A549 (cell line): ENCODE measurements at regions not wholly inside any gene's neighbourhood (a gene's known extent, or its start where the extent isn't known, plus 50 kb on each side); places are given as distances from the start of the nearest gene placed in this dataset.

ENCODE experiments used
- CTCF ChIP-seq: fragments of >200 bp; sonication (Bioruptor Twin); formaldehyde crosslinking; IDR thresholded peaks from 3 replicates; pipeline ENCODE4 v1.5.1; 2016
- GATA3 ChIP-seq: IDR thresholded peaks from 2 replicates; pipeline ENCODE4 v1.6.1; 2012; ENCODE audit warnings: borderline replicate concordance
- JUN ChIP-seq, 2 experiments: fragments of >200 bp; sonication (Bioruptor Twin); formaldehyde crosslinking; IDR thresholded peaks; 2 replicates in 1 of 2; 3 replicates in 1 of 2; pipeline ENCODE4 v1.6.1; 2016 to 2017
- POLR2A ChIP-seq: IDR thresholded peaks from 2 replicates; pipeline ENCODE4 v1.6.1; 2012; ENCODE audit warnings: mild to moderate bottlenecking, low read length
- TF ChIP-seq, protein P1 (sequence below): IDR thresholded peaks from 2 replicates; pipeline ENCODE4 v1.6.1; 2012

DNA sequence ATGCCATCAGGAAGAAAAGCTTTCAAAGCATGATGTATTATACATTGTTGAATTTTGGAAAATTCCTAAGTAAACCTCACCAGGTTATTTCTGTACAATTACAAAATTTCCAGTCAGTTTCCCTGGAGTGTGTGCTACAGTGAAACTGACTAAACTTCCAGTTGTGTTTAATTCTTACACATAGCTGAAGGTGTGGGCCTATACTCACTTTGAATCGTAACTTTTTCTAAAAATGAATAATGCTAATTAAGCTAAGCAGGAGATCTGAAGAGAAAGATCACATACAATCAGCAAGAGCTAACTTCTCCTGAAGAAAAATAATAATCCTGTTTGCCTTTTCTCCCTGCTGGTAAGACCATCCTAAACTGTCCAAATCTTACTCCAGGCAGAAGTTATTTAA is 537.2 kb upstream of the PBX1 start:
- no peak for TF ChIP-seq POLR2A
- TF ChIP-seq, protein P1, sequence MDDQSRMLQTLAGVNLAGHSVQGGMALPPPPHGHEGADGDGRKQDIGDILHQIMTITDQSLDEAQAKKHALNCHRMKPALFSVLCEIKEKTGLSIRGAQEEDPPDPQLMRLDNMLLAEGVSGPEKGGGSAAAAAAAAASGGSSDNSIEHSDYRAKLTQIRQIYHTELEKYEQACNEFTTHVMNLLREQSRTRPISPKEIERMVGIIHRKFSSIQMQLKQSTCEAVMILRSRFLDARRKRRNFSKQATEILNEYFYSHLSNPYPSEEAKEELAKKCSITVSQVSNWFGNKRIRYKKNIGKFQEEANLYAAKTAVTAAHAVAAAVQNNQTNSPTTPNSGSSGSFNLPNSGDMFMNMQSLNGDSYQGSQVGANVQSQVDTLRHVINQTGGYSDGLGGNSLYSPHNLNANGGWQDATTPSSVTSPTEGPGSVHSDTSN = no peak
- TF ChIP-seq CTCF = no peak
- no peak for TF ChIP-seq JUN (IDR thresholded peaks at IDR 0.05)
- TF ChIP-seq GATA3 = no peak
